ENCODE measurements at regions not wholly inside any gene's neighbourhood (a gene's known extent, or its start where the extent isn't known, plus 50 kb on each side); places are given as distances from the start of the nearest gene placed in this dataset.

DNA sequence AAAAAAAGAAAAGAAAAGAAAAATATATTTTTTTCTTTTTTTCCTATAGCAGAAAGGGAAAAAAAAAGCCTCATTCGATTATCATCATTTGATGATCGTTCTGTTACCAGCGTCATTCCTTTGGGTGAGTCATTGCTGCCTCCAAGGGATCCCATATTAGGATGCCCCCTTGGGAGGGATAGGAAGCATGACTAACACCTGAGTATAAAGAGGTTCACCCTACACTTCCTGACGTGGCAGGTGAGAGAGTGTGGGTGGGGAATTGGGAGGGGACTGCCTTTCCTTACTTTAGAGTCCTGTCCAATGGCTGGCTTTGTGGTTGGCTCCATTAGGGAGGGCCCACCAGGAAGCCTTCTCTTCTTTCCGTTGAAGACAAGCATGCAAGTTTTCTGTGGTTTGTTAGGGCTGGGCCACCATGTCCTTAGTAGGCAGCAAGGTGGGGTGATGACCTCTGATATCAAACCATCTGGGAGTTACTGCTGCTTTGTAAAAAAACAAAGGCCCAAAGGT, 56.1 kb upstream of the FUT8 start:
- FAIRE-seq (peak; percentile 73), DNase-seq (ENCODE audit: low read depth) (peak; percentile 99)
- Histone ChIP-seq H3K27me3 (ENCODE audit: control insufficient read depth, insufficient read depth, low read length) (no peaks in the 10 kb centered on the region), H3K4me3 (ENCODE audit: low read depth, low read length) (no peak overlapping the region), H3K36me3 (ENCODE audit: control insufficient read depth, insufficient read depth, low read length) (no peaks in the 10 kb centered on the region)
- TF ChIP-seq, protein P1, sequence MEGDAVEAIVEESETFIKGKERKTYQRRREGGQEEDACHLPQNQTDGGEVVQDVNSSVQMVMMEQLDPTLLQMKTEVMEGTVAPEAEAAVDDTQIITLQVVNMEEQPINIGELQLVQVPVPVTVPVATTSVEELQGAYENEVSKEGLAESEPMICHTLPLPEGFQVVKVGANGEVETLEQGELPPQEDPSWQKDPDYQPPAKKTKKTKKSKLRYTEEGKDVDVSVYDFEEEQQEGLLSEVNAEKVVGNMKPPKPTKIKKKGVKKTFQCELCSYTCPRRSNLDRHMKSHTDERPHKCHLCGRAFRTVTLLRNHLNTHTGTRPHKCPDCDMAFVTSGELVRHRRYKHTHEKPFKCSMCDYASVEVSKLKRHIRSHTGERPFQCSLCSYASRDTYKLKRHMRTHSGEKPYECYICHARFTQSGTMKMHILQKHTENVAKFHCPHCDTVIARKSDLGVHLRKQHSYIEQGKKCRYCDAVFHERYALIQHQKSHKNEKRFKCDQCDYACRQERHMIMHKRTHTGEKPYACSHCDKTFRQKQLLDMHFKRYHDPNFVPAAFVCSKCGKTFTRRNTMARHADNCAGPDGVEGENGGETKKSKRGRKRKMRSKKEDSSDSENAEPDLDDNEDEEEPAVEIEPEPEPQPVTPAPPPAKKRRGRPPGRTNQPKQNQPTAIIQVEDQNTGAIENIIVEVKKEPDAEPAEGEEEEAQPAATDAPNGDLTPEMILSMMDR (IDR thresholded peaks at IDR 0.05; ENCODE audit: insufficient read depth, low read length, severe bottlenecking), result no peak

DNA sequence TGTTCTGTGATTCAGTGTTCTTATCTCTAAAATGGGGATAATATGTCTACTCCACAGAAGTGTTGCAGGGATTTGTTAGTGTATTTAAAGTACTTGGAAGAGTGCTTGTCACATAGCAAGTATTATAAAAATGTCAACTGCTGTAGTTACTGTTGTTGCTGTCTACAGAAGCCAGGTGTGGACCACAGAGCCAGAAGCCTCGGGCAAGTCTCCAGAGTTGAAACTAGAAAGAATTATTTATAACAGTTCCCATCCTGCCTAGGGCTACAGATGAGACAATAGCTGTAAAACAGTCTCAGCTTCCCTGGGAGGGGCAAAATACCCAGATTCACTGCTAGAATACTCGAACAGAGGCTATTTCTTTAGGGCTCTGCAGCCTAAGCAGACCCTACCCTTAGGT, 55.4 kb upstream of the FUT8 start:
- no peak overlapping the region for H3K4me3 ChIP-seq (ENCODE audit: low read depth, low read length)
- no peaks in the 10 kb centered on the region for H3K36me3 ChIP-seq (ENCODE audit: control insufficient read depth, insufficient read depth, low read length)
- DNase-seq (ENCODE audit: low read depth), result no peak

GRCh38 chr14:65357689-65358088, 54.8 kb upstream of the FUT8 start:
- H3K36me3 ChIP-seq (ENCODE audit: control insufficient read depth, insufficient read depth, low read length), result no peaks in the 10 kb centered on the region
- H3K4me3 ChIP-seq (ENCODE audit: low read depth, low read length), result no peak overlapping the region
- no peaks in the 10 kb centered on the region for H3K27me3 ChIP-seq (ENCODE audit: control insufficient read depth, insufficient read depth, low read length)
- DNase-seq (ENCODE audit: low read depth), result no peak
- TF ChIP-seq, protein P1 (IDR thresholded peaks at IDR 0.05; ENCODE audit: insufficient read depth, low read length, severe bottlenecking), result no peak
- no peak for FAIRE-seq

More for the DNA sequence above, 55.4 kb upstream of the FUT8 start:
- no peaks in the 10 kb centered on the region for H3K27me3 ChIP-seq (ENCODE audit: control insufficient read depth, insufficient read depth, low read length)
- FAIRE-seq, result no peak
- TF ChIP-seq, protein P1 (IDR thresholded peaks at IDR 0.05; ENCODE audit: insufficient read depth, low read length, severe bottlenecking), result no peak

DNA sequence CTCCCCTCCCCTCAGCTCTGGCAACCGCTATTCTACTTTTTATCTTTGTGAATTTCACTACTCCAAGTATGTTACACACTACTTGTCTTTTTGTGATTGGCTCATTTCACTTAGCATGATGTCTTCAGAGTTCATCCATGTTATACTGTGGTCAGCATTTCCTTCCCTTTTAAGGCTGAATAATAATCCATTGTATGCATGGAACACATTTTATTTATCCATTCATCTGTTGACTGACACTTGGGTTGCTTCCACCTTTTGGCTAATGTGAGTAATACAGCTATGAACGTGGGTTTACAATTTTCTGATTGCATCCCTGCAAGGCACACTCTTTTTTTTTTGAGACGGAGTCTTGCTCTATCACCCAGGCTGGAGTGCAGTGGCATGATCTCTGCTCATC, 53.0 kb upstream of the FUT8 start:
- Histone ChIP-seq H3K4me3 (ENCODE audit: low read depth, low read length) (no peak overlapping the region), H3K36me3 (ENCODE audit: control insufficient read depth, insufficient read depth, low read length) (no peaks in the 10 kb centered on the region), H3K27me3 (ENCODE audit: control insufficient read depth, insufficient read depth, low read length) (no peaks in the 10 kb centered on the region)
- TF ChIP-seq, protein P1 (IDR thresholded peaks at IDR 0.05; ENCODE audit: insufficient read depth, low read length, severe bottlenecking), result peak; percentile 20
- no peak for FAIRE-seq
- DNase-seq (ENCODE audit: low read depth), result peak; percentile 66

GRCh38 chr14:65360144-65360784, 52.3 kb upstream of the FUT8 start:
- FAIRE-seq, result no peak
- TF ChIP-seq, protein P1 (IDR thresholded peaks at IDR 0.05; ENCODE audit: insufficient read depth, low read length, severe bottlenecking), result no peak
- no peak for DNase-seq (ENCODE audit: low read depth)
- Histone ChIP-seq H3K4me3 (ENCODE audit: low read depth, low read length) (no peak overlapping the region), H3K36me3 (ENCODE audit: control insufficient read depth, insufficient read depth, low read length) (no peaks in the 10 kb centered on the region), H3K27me3 (ENCODE audit: control insufficient read depth, insufficient read depth, low read length) (no peaks in the 10 kb centered on the region)

GRCh38 chr14:65361920-65362319, 50.6 kb upstream of the FUT8 start:
- no peaks in the 10 kb centered on the region for H3K36me3 ChIP-seq (ENCODE audit: control insufficient read depth, insufficient read depth, low read length)
- no peak for FAIRE-seq
- H3K4me3 ChIP-seq (ENCODE audit: low read depth, low read length), result no peak overlapping the region
- H3K27me3 ChIP-seq (ENCODE audit: control insufficient read depth, insufficient read depth, low read length), result no peaks in the 10 kb centered on the region
- TF ChIP-seq, protein P1 (IDR thresholded peaks at IDR 0.05; ENCODE audit: insufficient read depth, low read length, severe bottlenecking), result no peak
- peak; percentile 82 for DNase-seq (ENCODE audit: low read depth)

Measured in bronchial epithelial cell (primary cell).